IPS-15b (cell line): ENCODE measurements at regions not wholly inside any gene's neighbourhood (a gene's known extent, or its start where the extent isn't known, plus 50 kb on each side); places are given as distances from the start of the nearest gene placed in this dataset.

ENCODE experiments used
- H3K27me3 ChIP-seq: one replicate; pipeline ENCODE4 v1.6.1; 2013; ENCODE audit warnings: low read length; ENCODE audit not compliant: control insufficient read depth, insufficient read depth
- H3K36me3 ChIP-seq: one replicate; pipeline ENCODE4 v1.6.1; 2013; ENCODE audit warnings: low read length; ENCODE audit not compliant: control insufficient read depth, insufficient read depth
- H3K4me1 ChIP-seq: one replicate; pipeline ENCODE4 v1.6.1; 2013; ENCODE audit warnings: mild to moderate bottlenecking, low read length; ENCODE audit not compliant: control insufficient read depth, insufficient read depth
- H3K4me3 ChIP-seq: one replicate; pipeline ENCODE4 v1.5.1; 2013; ENCODE audit warnings: low read depth, low read length
- H3K9ac ChIP-seq: one replicate; pipeline ENCODE4 v1.6.1; 2013; ENCODE audit warnings: low read depth, mild to moderate bottlenecking, low read length
- H3K9me3 ChIP-seq: one replicate; pipeline ENCODE4 v1.6.1; 2013; ENCODE audit warnings: mild to moderate bottlenecking, low read length; ENCODE audit not compliant: control insufficient read depth, insufficient read depth

GRCh38 chr14:85401384-85401783 lies 128.6 kb upstream of the FLRT2 start:
- Histone ChIP-seq H3K4me3 (no peak overlapping the region), H3K9me3 (no peaks in the 10 kb centered on the region), H3K36me3 (no peaks in the 10 kb centered on the region), H3K27me3 (no peaks in the 10 kb centered on the region), H3K4me1 (no peaks in the 10 kb centered on the region), H3K9ac (no peak overlapping the region)

GRCh38 chr14:85402569-85403162 lies 127.3 kb upstream of the FLRT2 start:
- no peaks in the 10 kb centered on the region for H3K27me3 ChIP-seq
- no peak overlapping the region for H3K4me3 ChIP-seq
- H3K9me3 ChIP-seq: no peaks in the 10 kb centered on the region
- no peaks in the 10 kb centered on the region for H3K4me1 ChIP-seq
- H3K36me3 ChIP-seq: no peaks in the 10 kb centered on the region
- H3K9ac ChIP-seq: no peak overlapping the region

GRCh38 chr14:85409481-85410210 lies 120.3 kb upstream of the FLRT2 start:
- no peaks in the 10 kb centered on the region for H3K4me1 ChIP-seq
- H3K27me3 ChIP-seq: no peaks in the 10 kb centered on the region
- no peak overlapping the region for H3K4me3 ChIP-seq
- H3K36me3 ChIP-seq: no peaks in the 10 kb centered on the region
- no peaks in the 10 kb centered on the region for H3K9me3 ChIP-seq
- no peak overlapping the region for H3K9ac ChIP-seq

GRCh38 chr14:85412756-85413155 lies 117.2 kb upstream of the FLRT2 start:
- H3K4me3 ChIP-seq: no peak overlapping the region
- no peaks in the 10 kb centered on the region for H3K4me1 ChIP-seq
- no peaks in the 10 kb centered on the region for H3K9me3 ChIP-seq
- H3K36me3 ChIP-seq: no peaks in the 10 kb centered on the region
- no peak overlapping the region for H3K9ac ChIP-seq
- no peaks in the 10 kb centered on the region for H3K27me3 ChIP-seq

GRCh38 chr14:85413836-85414526 lies 116.0 kb upstream of the FLRT2 start:
- Histone ChIP-seq H3K27me3 (no peaks in the 10 kb centered on the region), H3K9me3 (no peaks in the 10 kb centered on the region), H3K4me1 (no peaks in the 10 kb centered on the region), H3K36me3 (no peaks in the 10 kb centered on the region), H3K9ac (no peak overlapping the region), H3K4me3 (no peak overlapping the region)

GRCh38 chr14:85415015-85415712 lies 114.8 kb upstream of the FLRT2 start:
- no peaks in the 10 kb centered on the region for H3K9me3 ChIP-seq
- H3K27me3 ChIP-seq: no peaks in the 10 kb centered on the region
- H3K9ac ChIP-seq: no peak overlapping the region
- H3K36me3 ChIP-seq: no peaks in the 10 kb centered on the region
- H3K4me3 ChIP-seq: no peak overlapping the region
- H3K4me1 ChIP-seq: no peaks in the 10 kb centered on the region

GRCh38 chr14:85416771-85417170 lies 113.2 kb upstream of the FLRT2 start:
- Histone ChIP-seq H3K36me3 (no peaks in the 10 kb centered on the region), H3K4me1 (no peaks in the 10 kb centered on the region), H3K9ac (no peak overlapping the region), H3K27me3 (no peaks in the 10 kb centered on the region), H3K4me3 (no peak overlapping the region), H3K9me3 (no peaks in the 10 kb centered on the region)

- H3K36me3 ChIP-seq: no peaks in the 10 kb centered on the region
- no peaks in the 10 kb centered on the region for H3K4me1 ChIP-seq
- H3K9me3 ChIP-seq: no peaks in the 10 kb centered on the region
- H3K4me3 ChIP-seq: no peak overlapping the region
- H3K9ac ChIP-seq: no peak overlapping the region
- H3K27me3 ChIP-seq: no peaks in the 10 kb centered on the region
These were observed 112.5 kb upstream of the FLRT2 start for GRCh38 chr14:85417396-85417795.

GRCh38 chr14:85418721-85419120 lies 111.2 kb upstream of the FLRT2 start:
- no peaks in the 10 kb centered on the region for H3K9me3 ChIP-seq
- no peak overlapping the region for H3K4me3 ChIP-seq
- H3K9ac ChIP-seq: no peak overlapping the region
- no peaks in the 10 kb centered on the region for H3K4me1 ChIP-seq
- no peaks in the 10 kb centered on the region for H3K27me3 ChIP-seq
- no peaks in the 10 kb centered on the region for H3K36me3 ChIP-seq

GRCh38 chr14:85420278-85420677 lies 109.7 kb upstream of the FLRT2 start:
- Histone ChIP-seq H3K36me3 (no peaks in the 10 kb centered on the region), H3K4me3 (no peak overlapping the region), H3K4me1 (no peaks in the 10 kb centered on the region), H3K27me3 (no peaks in the 10 kb centered on the region), H3K9me3 (no peaks in the 10 kb centered on the region), H3K9ac (no peak overlapping the region)

GRCh38 chr14:85420707-85421106 lies 109.2 kb upstream of the FLRT2 start:
- Histone ChIP-seq H3K36me3 (no peaks in the 10 kb centered on the region), H3K9me3 (no peaks in the 10 kb centered on the region), H3K4me3 (no peak overlapping the region), H3K4me1 (no peaks in the 10 kb centered on the region), H3K9ac (no peak overlapping the region), H3K27me3 (no peaks in the 10 kb centered on the region)
